Memory B cell (primary cell): ENCODE measurements at regions not wholly inside any gene's neighbourhood (a gene's known extent, or its start where the extent isn't known, plus 50 kb on each side); places are given as distances from the start of the nearest gene placed in this dataset.

Source experiments
- ATAC-seq: fragments of 150-1000 bp; cut with Tn5 transposase; 2 replicates; pipeline ENCODE4 v1.10.0; 2021; ENCODE audit warnings: low read depth, mild to moderate bottlenecking, moderate library complexity
- DNase-seq, 2 donors: peaks; one replicate each; pipeline ENCODE4 v3.0.0; 2022; ENCODE audit warnings: low spot score in 2 of 2
- H3K27ac Mint-ChIP-seq: one replicate; pipeline ENCODE4 v1.8.0; 2022; ENCODE audit warnings: mild to moderate bottlenecking, moderate library complexity, mixed read lengths
- H3K27me3 Mint-ChIP-seq: one replicate; pipeline ENCODE4 v1.8.0; 2022; ENCODE audit warnings: mixed read lengths
- H3K36me3 Mint-ChIP-seq: one replicate; pipeline ENCODE4 v1.8.0; 2022; ENCODE audit warnings: mild to moderate bottlenecking, mixed read lengths
- H3K4me1 Mint-ChIP-seq: one replicate; pipeline ENCODE4 v1.8.0; 2022; ENCODE audit warnings: mixed read lengths
- H3K4me3 Mint-ChIP-seq: one replicate; pipeline ENCODE4 v1.8.0; 2022; ENCODE audit warnings: mild to moderate bottlenecking, moderate library complexity, mixed read lengths
- H3K9me3 Mint-ChIP-seq: one replicate; pipeline ENCODE4 v1.8.0; 2022; ENCODE audit warnings: mixed read lengths

- no peaks in the 10 kb centered on the region for H3K36me3 Mint-ChIP-seq
- no peak overlapping the region for H3K4me3 Mint-ChIP-seq
- no peaks in the 10 kb centered on the region for H3K4me1 Mint-ChIP-seq
- H3K9me3 Mint-ChIP-seq = peaks cover 10% of the 10 kb centered on the region
- no peaks in the 10 kb centered on the region for H3K27me3 Mint-ChIP-seq
- no peak overlapping the region for H3K27ac Mint-ChIP-seq
- no peak for ATAC-seq
- no peak for DNase-seq
Measured at GRCh38 chr5:4124221-4124970, 528.8 kb downstream of the IRX1 start.

GRCh38 chr5:4128994-4129393 is 533.4 kb downstream of the IRX1 start:
- no peaks in the 10 kb centered on the region for H3K27me3 Mint-ChIP-seq
- no peak overlapping the region for H3K27ac Mint-ChIP-seq
- no peak for DNase-seq
- H3K4me3 Mint-ChIP-seq = no peak overlapping the region
- ATAC-seq = no peak
- H3K4me1 Mint-ChIP-seq = no peaks in the 10 kb centered on the region
- peaks cover 5% of the 10 kb centered on the region for H3K9me3 Mint-ChIP-seq
- no peaks in the 10 kb centered on the region for H3K36me3 Mint-ChIP-seq

- Mint-ChIP-seq H3K9me3 (peaks cover 4% of the 10 kb centered on the region), H3K27me3 (no peaks in the 10 kb centered on the region), H3K4me3 (no peak overlapping the region), H3K36me3 (no peaks in the 10 kb centered on the region), H3K4me1 (no peaks in the 10 kb centered on the region), H3K27ac (no peak overlapping the region)
- no peak for DNase-seq
- no peak for ATAC-seq
Measured at GRCh38 chr5:4129523-4129922, 533.9 kb downstream of the IRX1 start.

GRCh38 chr5:4130819-4131218 is 535.2 kb downstream of the IRX1 start:
- DNase-seq (no peak), ATAC-seq (no peak)
- H3K9me3 Mint-ChIP-seq = no peaks in the 10 kb centered on the region
- H3K4me3 Mint-ChIP-seq = no peak overlapping the region
- no peaks in the 10 kb centered on the region for H3K4me1 Mint-ChIP-seq
- H3K36me3 Mint-ChIP-seq = no peaks in the 10 kb centered on the region
- H3K27ac Mint-ChIP-seq = no peak overlapping the region
- no peaks in the 10 kb centered on the region for H3K27me3 Mint-ChIP-seq

GRCh38 chr5:4137781-4138180 is 542.1 kb downstream of the IRX1 start:
- Mint-ChIP-seq H3K27ac (no peak overlapping the region), H3K4me3 (no peak overlapping the region), H3K9me3 (peaks cover 3% of the 10 kb centered on the region), H3K27me3 (no peaks in the 10 kb centered on the region), H3K4me1 (no peaks in the 10 kb centered on the region), H3K36me3 (no peaks in the 10 kb centered on the region)
- DNase-seq = no peak
- ATAC-seq = no peak

GRCh38 chr5:4142842-4143241 is 547.2 kb downstream of the IRX1 start:
- ATAC-seq (no peak), DNase-seq (no peak)
- H3K36me3 Mint-ChIP-seq = no peaks in the 10 kb centered on the region
- peaks cover 6% of the 10 kb centered on the region for H3K9me3 Mint-ChIP-seq
- H3K4me1 Mint-ChIP-seq = no peaks in the 10 kb centered on the region
- no peak overlapping the region for H3K27ac Mint-ChIP-seq
- no peaks in the 10 kb centered on the region for H3K27me3 Mint-ChIP-seq
- no peak overlapping the region for H3K4me3 Mint-ChIP-seq

GRCh38 chr5:4144411-4145007 is 548.9 kb downstream of the IRX1 start:
- Mint-ChIP-seq H3K9me3 (peaks cover 6% of the 10 kb centered on the region), H3K4me1 (no peaks in the 10 kb centered on the region), H3K36me3 (no peaks in the 10 kb centered on the region), H3K4me3 (no peak overlapping the region), H3K27ac (no peak overlapping the region), H3K27me3 (no peaks in the 10 kb centered on the region)
- DNase-seq (no peak), ATAC-seq (no peak)

- Mint-ChIP-seq H3K9me3 (peaks cover 6% of the 10 kb centered on the region), H3K4me3 (no peak overlapping the region), H3K27me3 (no peaks in the 10 kb centered on the region), H3K4me1 (no peaks in the 10 kb centered on the region), H3K27ac (no peak overlapping the region), H3K36me3 (no peaks in the 10 kb centered on the region)
- DNase-seq (no peak), ATAC-seq (no peak)
Measured at GRCh38 chr5:4145511-4145910, 549.9 kb downstream of the IRX1 start.

- ATAC-seq = no peak
- Mint-ChIP-seq H3K9me3 (peaks cover 4% of the 10 kb centered on the region), H3K4me3 (no peak overlapping the region)
Measured at GRCh38 chr5:4148009-4148408, 552.4 kb downstream of the IRX1 start.

GRCh38 chr5:4150067-4150466 is 554.4 kb downstream of the IRX1 start:
- Mint-ChIP-seq H3K27me3 (no peaks in the 10 kb centered on the region), H3K9me3 (peaks cover 2% of the 10 kb centered on the region), H3K27ac (no peak overlapping the region), H3K4me3 (no peak overlapping the region), H3K4me1 (no peaks in the 10 kb centered on the region), H3K36me3 (no peaks in the 10 kb centered on the region)
- ATAC-seq (no peak), DNase-seq (no peak)

More at GRCh38 chr5:4148009-4148408, 552.4 kb downstream of the IRX1 start:
- H3K27ac Mint-ChIP-seq = no peak overlapping the region
- no peaks in the 10 kb centered on the region for H3K36me3 Mint-ChIP-seq
- no peak for DNase-seq
- H3K4me1 Mint-ChIP-seq = no peaks in the 10 kb centered on the region
- H3K27me3 Mint-ChIP-seq = no peaks in the 10 kb centered on the region

GRCh38 chr5:4156153-4156552 is 560.5 kb downstream of the IRX1 start:
- ATAC-seq (no peak), DNase-seq (no peak)
- no peaks in the 10 kb centered on the region for H3K9me3 Mint-ChIP-seq
- H3K27me3 Mint-ChIP-seq = no peaks in the 10 kb centered on the region
- no peaks in the 10 kb centered on the region for H3K36me3 Mint-ChIP-seq
- no peak overlapping the region for H3K4me3 Mint-ChIP-seq
- no peak overlapping the region for H3K27ac Mint-ChIP-seq
- no peaks in the 10 kb centered on the region for H3K4me1 Mint-ChIP-seq

GRCh38 chr5:4156889-4157288 is 561.3 kb downstream of the IRX1 start:
- ATAC-seq (no peak), DNase-seq (no peak)

GRCh38 chr5:4158750-4159447 is 563.3 kb downstream of the IRX1 start:
- Mint-ChIP-seq H3K4me3 (no peak overlapping the region), H3K36me3 (no peaks in the 10 kb centered on the region)

More at GRCh38 chr5:4156889-4157288, 561.3 kb downstream of the IRX1 start:
- no peaks in the 10 kb centered on the region for H3K36me3 Mint-ChIP-seq
- no peaks in the 10 kb centered on the region for H3K27me3 Mint-ChIP-seq
- H3K9me3 Mint-ChIP-seq = no peaks in the 10 kb centered on the region
- H3K27ac Mint-ChIP-seq = no peak overlapping the region
- no peak overlapping the region for H3K4me3 Mint-ChIP-seq
- no peaks in the 10 kb centered on the region for H3K4me1 Mint-ChIP-seq

GRCh38 chr5:4159681-4160080 is 564.0 kb downstream of the IRX1 start:
- no peak overlapping the region for H3K4me3 Mint-ChIP-seq
- H3K9me3 Mint-ChIP-seq = no peaks in the 10 kb centered on the region
- no peaks in the 10 kb centered on the region for H3K27me3 Mint-ChIP-seq
- no peak overlapping the region for H3K27ac Mint-ChIP-seq
- ATAC-seq (no peak), DNase-seq (no peak)
- no peaks in the 10 kb centered on the region for H3K4me1 Mint-ChIP-seq
- H3K36me3 Mint-ChIP-seq = no peaks in the 10 kb centered on the region

More at GRCh38 chr5:4158750-4159447, 563.3 kb downstream of the IRX1 start:
- H3K27me3 Mint-ChIP-seq = no peaks in the 10 kb centered on the region
- ATAC-seq (no peak), DNase-seq (no peak)
- H3K9me3 Mint-ChIP-seq = no peaks in the 10 kb centered on the region
- no peaks in the 10 kb centered on the region for H3K4me1 Mint-ChIP-seq
- no peak overlapping the region for H3K27ac Mint-ChIP-seq
